ENCODE measurements at regions not wholly inside any gene's neighbourhood (a gene's known extent, or its start where the extent isn't known, plus 50 kb on each side); places are given as distances from the start of the nearest gene placed in this dataset.

DNA sequence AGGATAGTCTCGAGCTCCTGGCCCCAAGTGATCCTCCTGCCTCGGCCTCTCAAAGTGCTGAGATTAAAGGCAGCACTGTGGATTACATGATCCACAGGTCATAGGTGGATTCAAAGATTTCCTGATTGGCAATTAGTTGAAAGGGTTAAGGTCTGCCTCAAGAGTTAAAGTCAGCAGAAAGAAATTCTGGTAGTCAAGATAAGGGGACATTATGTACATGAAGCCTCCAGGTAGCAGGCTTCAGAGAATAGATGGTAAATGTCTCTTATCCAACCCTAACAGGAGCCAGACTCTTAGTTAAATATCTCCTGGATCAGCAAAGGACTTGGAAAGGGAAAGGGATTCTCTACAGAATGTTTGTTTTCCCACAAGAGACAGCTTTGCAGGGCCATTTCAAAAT, 93.7 kb downstream of the SKIDA1 start:
- TF ChIP-seq, protein P1, sequence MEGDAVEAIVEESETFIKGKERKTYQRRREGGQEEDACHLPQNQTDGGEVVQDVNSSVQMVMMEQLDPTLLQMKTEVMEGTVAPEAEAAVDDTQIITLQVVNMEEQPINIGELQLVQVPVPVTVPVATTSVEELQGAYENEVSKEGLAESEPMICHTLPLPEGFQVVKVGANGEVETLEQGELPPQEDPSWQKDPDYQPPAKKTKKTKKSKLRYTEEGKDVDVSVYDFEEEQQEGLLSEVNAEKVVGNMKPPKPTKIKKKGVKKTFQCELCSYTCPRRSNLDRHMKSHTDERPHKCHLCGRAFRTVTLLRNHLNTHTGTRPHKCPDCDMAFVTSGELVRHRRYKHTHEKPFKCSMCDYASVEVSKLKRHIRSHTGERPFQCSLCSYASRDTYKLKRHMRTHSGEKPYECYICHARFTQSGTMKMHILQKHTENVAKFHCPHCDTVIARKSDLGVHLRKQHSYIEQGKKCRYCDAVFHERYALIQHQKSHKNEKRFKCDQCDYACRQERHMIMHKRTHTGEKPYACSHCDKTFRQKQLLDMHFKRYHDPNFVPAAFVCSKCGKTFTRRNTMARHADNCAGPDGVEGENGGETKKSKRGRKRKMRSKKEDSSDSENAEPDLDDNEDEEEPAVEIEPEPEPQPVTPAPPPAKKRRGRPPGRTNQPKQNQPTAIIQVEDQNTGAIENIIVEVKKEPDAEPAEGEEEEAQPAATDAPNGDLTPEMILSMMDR (IDR thresholded peaks at IDR 0.05) = no peak
- TF ChIP-seq EP300 (IDR thresholded peaks at IDR 0.05; ENCODE audit: low read depth) = no peak
- TF ChIP-seq POLR2A (IDR thresholded peaks at IDR 0.05) = no peak
